ENCODE measurements at regions not wholly inside any gene's neighbourhood (a gene's known extent, or its start where the extent isn't known, plus 50 kb on each side); places are given as distances from the start of the nearest gene placed in this dataset.

GRCh38 chr5:165495829-165496380, 1990.5 kb downstream of the MAT2B start:
- TF ChIP-seq CTCF (IDR thresholded peaks at IDR 0.05 in 2 of 3, conservative IDR thresholded peaks at IDR 0.05 in 1 of 3; ENCODE audit: control insufficient read depth in 2 of 3, extremely low read depth in 1 of 3, insufficient read depth in 1 of 3, low read depth in 3 of 3, low read length in 3 of 3) = no peak
- TF ChIP-seq POLR2A (IDR thresholded peaks at IDR 0.05; ENCODE audit: low read depth, low read length) = no peak
- TF ChIP-seq YY1 (IDR thresholded peaks at IDR 0.05; ENCODE audit: low read depth, low read length) = no peak
- TF ChIP-seq EZH2 (IDR thresholded peaks at IDR 0.05; ENCODE audit: borderline replicate concordance, control insufficient read depth, low read depth, low read length) = no peak
- TF ChIP-seq KDM1A (IDR thresholded peaks at IDR 0.05; ENCODE audit: borderline replicate concordance) = no peak
- TF ChIP-seq USF2 (IDR thresholded peaks at IDR 0.05; ENCODE audit: borderline replicate concordance, low read depth, low read length) = no peak
- no peak for TF ChIP-seq EED (IDR thresholded peaks at IDR 0.05; ENCODE audit: low read depth)
- no peak for TF ChIP-seq ZNF687 (IDR thresholded peaks at IDR 0.05)
- TF ChIP-seq RFX5 (IDR thresholded peaks at IDR 0.05; ENCODE audit: low read depth, low read length) = no peak
- TF ChIP-seq HCFC1 (IDR thresholded peaks at IDR 0.05; ENCODE audit: low read length) = no peak
- TF ChIP-seq CUX1 (IDR thresholded peaks at IDR 0.05; ENCODE audit: insufficient replicate concordance, low read depth, low read length) = no peak
- no peak for TF ChIP-seq ZBTB11 (CRISPR knock-in tag; IDR thresholded peaks at IDR 0.05)
- TF ChIP-seq BHLHE40 (IDR thresholded peaks at IDR 0.05; ENCODE audit: borderline replicate concordance in 1 of 2, low read depth in 2 of 2, low read length in 1 of 2) = no peak
- no peak for TF ChIP-seq EP300 (IDR thresholded peaks at IDR 0.05; ENCODE audit: borderline replicate concordance in 1 of 2, control insufficient read depth in 1 of 2, low read depth in 2 of 2, low read length in 2 of 2)

Data from GM12878 (cell line).